ENCODE measurements at regions not wholly inside any gene's neighbourhood (a gene's known extent, or its start where the extent isn't known, plus 50 kb on each side); places are given as distances from the start of the nearest gene placed in this dataset.
"Not testable (repeated sequence)": the region's sequence is repeated elsewhere in the genome, so short reads cannot be mapped to it uniquely, and the experiment has no call there.

DNA sequence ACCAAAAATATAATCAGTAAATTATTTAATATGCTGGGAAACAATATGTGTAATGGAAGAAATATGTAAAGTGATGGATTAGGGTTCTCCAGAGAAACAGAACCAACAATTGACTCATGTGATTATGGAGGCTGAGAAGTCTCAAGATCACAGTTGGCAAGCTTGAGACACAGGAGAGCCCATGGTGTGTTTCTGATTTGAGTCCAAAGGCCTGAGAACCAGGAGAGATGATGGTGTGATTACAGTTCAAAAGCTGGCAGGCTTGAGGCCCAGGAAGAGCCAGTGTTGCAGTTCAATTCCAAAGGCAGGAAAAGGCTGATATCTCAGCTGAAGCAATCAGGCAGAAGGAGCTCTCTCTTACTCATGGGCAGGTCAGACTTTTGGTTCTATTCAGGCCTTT lies 138.8 kb upstream of the NBPF11 start:
- Histone ChIP-seq H3K4me1 (ENCODE audit: control insufficient read depth in 2 of 2, insufficient read depth in 2 of 2, low read length in 1 of 2) (no peaks in the 10 kb centered on the region), H3K9me3 (ENCODE audit: control insufficient read depth in 2 of 2, insufficient read depth in 1 of 2, low read depth in 1 of 2, low read length in 1 of 2) (peaks cover 0 to 3% of the 10 kb centered on the region in 2 donors), H3K27me3 (ENCODE audit: control insufficient read depth in 1 of 2, insufficient read depth in 2 of 2, low read length in 2 of 2) (peaks cover 0 to 3% of the 10 kb centered on the region in 2 donors), H3K4me3 (ENCODE audit: low read depth in 1 of 2, low read length in 2 of 2) (no peak overlapping the region), H3K27ac (ENCODE audit: low read depth in 2 of 2, low read length in 1 of 2) (no peak overlapping the region), H3K36me3 (ENCODE audit: control insufficient read depth in 2 of 2, insufficient read depth in 2 of 2, low read length in 1 of 2) (no peaks in the 10 kb centered on the region)

DNA sequence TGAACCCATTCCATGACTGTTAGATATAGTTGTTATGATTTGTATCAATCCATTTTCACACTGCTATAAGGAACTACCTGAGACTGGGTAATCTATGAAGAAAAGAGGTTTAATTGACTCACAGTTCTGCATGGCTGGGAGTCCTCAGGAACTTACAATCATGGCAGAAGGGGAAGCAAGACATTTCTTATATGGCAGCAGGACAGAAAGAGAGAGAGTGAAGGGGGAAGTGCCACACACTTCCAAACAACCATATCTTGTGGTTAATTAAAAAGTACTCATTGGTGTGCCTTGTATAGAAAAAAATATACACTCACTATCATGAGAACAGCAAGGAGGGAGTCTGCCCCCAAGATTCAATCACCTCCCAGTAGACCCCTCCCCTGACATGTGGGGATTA lies 137.6 kb upstream of the NBPF11 start:
- peaks cover 0 to 3% of the 10 kb centered on the region in 2 donors for H3K27me3 ChIP-seq (ENCODE audit: control insufficient read depth in 1 of 2, insufficient read depth in 2 of 2, low read length in 2 of 2)
- H3K4me3 ChIP-seq (ENCODE audit: low read depth in 1 of 2, low read length in 2 of 2) = no peak overlapping the region
- H3K27ac ChIP-seq (ENCODE audit: low read depth in 2 of 2, low read length in 1 of 2) = no peak overlapping the region
- no peaks in the 10 kb centered on the region for H3K36me3 ChIP-seq (ENCODE audit: control insufficient read depth in 2 of 2, insufficient read depth in 2 of 2, low read length in 1 of 2)
- peaks cover 0 to 3% of the 10 kb centered on the region in 2 donors for H3K9me3 ChIP-seq (ENCODE audit: control insufficient read depth in 2 of 2, insufficient read depth in 1 of 2, low read depth in 1 of 2, low read length in 1 of 2)
- H3K4me1 ChIP-seq (ENCODE audit: control insufficient read depth in 2 of 2, insufficient read depth in 2 of 2, low read length in 1 of 2) = no peaks in the 10 kb centered on the region

DNA sequence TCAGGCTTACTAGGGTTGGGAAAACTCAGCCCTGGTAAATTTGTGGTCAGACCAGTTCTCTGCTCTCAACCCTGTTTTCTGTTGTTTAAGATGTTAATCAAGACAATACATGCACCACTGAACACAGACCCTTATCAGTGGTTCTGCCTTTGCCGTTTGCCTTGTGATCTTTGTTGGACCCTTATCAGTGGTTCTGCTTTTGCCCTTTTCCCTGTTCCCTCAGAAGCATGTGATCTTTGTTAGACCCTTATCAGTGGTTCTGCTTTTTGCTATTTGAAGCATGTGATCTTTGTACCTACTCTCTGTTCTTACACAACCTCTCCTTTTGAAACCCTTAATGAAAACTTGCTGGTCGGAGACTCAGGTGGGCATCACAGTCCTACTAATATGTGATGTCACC lies 133.9 kb upstream of the NBPF11 start:
- not testable (repeated sequence) for H3K27ac ChIP-seq (ENCODE audit: low read depth in 2 of 2, low read length in 1 of 2); H3K27me3 ChIP-seq (ENCODE audit: control insufficient read depth in 1 of 2, insufficient read depth in 2 of 2, low read length in 2 of 2); H3K4me3 ChIP-seq (ENCODE audit: low read depth in 1 of 2, low read length in 2 of 2); H3K4me1 ChIP-seq (ENCODE audit: control insufficient read depth in 2 of 2, insufficient read depth in 2 of 2, low read length in 1 of 2); H3K9me3 ChIP-seq (ENCODE audit: control insufficient read depth in 2 of 2, insufficient read depth in 1 of 2, low read depth in 1 of 2, low read length in 1 of 2); H3K36me3 ChIP-seq (ENCODE audit: control insufficient read depth in 2 of 2, insufficient read depth in 2 of 2, low read length in 1 of 2)
- 51 to 52% methylated on average over 2 of the region's 2 CpGs for WGBS, 2 donors

DNA sequence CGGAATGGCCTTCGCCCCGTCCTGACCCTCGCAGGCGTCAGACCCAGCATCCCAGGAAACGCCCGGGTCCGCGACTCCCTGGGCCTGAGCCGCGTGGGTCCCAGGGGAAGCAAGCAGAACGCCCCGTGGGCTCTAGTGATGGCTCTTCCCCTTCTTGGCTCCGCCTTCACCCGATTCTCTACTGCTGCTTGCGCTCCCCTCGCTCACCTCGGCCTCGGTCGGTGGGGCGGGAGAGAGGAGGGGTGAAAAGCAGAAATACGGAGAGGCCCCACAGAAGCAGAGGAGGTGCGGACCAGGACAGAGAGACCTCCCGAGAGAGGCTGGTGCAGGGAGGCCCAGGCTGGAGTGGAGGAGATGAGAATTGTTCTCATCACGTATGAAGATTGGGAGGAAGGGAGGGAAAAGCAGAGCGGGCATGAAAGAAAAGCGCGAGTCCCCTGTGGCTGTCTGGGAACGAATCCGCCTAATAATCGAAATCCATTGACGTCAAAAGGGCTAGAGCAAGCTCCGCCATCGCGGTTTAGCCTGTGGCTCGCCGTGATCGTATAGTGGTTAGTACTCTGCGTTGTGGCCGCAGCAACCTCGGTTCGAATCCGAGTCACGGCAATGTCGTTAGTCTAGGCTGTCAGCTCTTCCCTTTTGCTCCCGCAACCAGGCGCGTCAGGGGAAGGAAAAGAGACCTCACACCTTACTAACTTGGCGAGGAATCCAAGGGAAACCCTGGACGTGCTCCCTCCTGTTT lies 128.9 kb upstream of the NBPF11 start:
- not testable (repeated sequence) for H3K27me3 ChIP-seq (ENCODE audit: control insufficient read depth in 1 of 2, insufficient read depth in 2 of 2, low read length in 2 of 2); H3K9me3 ChIP-seq (ENCODE audit: control insufficient read depth in 2 of 2, insufficient read depth in 1 of 2, low read depth in 1 of 2, low read length in 1 of 2); H3K36me3 ChIP-seq (ENCODE audit: control insufficient read depth in 2 of 2, insufficient read depth in 2 of 2, low read length in 1 of 2); H3K4me1 ChIP-seq (ENCODE audit: control insufficient read depth in 2 of 2, insufficient read depth in 2 of 2, low read length in 1 of 2); H3K27ac ChIP-seq (ENCODE audit: low read depth in 2 of 2, low read length in 1 of 2)
- no CpG with 5 or more reads among the region's 50 CpGs for WGBS, 2 donors
- H3K4me3 ChIP-seq (ENCODE audit: low read depth in 1 of 2, low read length in 2 of 2) = peak overlapping the region; percentile 33 to 39

DNA sequence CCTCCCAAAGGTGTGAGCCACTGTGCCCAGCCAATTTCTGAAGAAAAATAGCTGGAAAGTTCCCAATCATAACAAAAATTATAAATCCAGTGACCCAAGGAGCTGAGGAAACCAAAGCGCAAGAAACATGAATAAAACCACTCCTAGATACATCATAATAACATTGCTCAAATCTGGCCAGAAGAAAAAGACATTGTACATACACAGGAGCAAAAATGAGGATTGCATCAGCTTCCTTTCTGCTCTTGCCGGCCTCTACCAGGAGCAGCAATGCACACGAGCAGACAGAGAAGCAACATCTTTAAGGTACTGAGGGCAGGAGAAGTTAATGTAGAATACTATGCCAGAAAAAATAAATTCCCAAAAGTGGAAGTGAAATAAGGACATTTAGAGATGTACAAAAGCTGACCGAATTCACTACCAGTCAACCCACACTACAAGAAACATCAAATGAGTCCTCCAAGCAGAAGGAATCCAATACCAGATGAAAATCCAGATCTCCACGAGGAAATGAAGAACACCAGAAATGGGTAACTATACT lies 127.0 kb upstream of the NBPF11 start:
- H3K27me3 ChIP-seq (ENCODE audit: control insufficient read depth in 1 of 2, insufficient read depth in 2 of 2, low read length in 2 of 2); H3K4me1 ChIP-seq (ENCODE audit: control insufficient read depth in 2 of 2, insufficient read depth in 2 of 2, low read length in 1 of 2); H3K4me3 ChIP-seq (ENCODE audit: low read depth in 1 of 2, low read length in 2 of 2); H3K36me3 ChIP-seq (ENCODE audit: control insufficient read depth in 2 of 2, insufficient read depth in 2 of 2, low read length in 1 of 2); H3K27ac ChIP-seq (ENCODE audit: low read depth in 2 of 2, low read length in 1 of 2); H3K9me3 ChIP-seq (ENCODE audit: control insufficient read depth in 2 of 2, insufficient read depth in 1 of 2, low read depth in 1 of 2, low read length in 1 of 2): not testable (repeated sequence)
- WGBS, 2 donors = 78 to 88% methylated on average over 5 of the region's 5 CpGs

DNA sequence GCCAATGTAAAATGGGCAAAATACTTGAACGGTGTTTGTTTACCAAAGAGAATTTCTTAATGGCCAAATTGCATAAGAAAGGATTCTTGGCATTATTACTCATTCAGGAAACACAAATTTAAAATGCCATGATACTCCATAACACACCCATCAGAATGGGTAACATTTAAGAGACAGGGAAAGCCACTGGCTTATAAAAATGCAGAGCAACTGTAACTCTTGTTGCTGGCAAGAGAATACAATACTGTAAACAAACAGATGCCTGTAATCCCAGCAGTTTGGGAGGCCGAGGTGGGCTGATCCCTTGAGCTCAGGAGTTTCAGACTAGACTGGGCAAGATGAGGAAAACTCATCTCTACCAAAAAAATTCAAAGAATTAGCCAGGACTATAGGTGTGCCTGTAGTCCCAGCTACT lies 125.8 kb upstream of the NBPF11 start:
- H3K4me3 ChIP-seq (ENCODE audit: low read depth in 1 of 2, low read length in 2 of 2); H3K27me3 ChIP-seq (ENCODE audit: control insufficient read depth in 1 of 2, insufficient read depth in 2 of 2, low read length in 2 of 2); H3K4me1 ChIP-seq (ENCODE audit: control insufficient read depth in 2 of 2, insufficient read depth in 2 of 2, low read length in 1 of 2); H3K9me3 ChIP-seq (ENCODE audit: control insufficient read depth in 2 of 2, insufficient read depth in 1 of 2, low read depth in 1 of 2, low read length in 1 of 2); H3K36me3 ChIP-seq (ENCODE audit: control insufficient read depth in 2 of 2, insufficient read depth in 2 of 2, low read length in 1 of 2): not testable (repeated sequence)
- H3K27ac ChIP-seq (ENCODE audit: low read depth in 2 of 2, low read length in 1 of 2) = peak overlapping the region in 1 of 2 donors; percentile 8
- 18 to 29% methylated on average over 2 of the region's 2 CpGs for WGBS, 2 donors

DNA sequence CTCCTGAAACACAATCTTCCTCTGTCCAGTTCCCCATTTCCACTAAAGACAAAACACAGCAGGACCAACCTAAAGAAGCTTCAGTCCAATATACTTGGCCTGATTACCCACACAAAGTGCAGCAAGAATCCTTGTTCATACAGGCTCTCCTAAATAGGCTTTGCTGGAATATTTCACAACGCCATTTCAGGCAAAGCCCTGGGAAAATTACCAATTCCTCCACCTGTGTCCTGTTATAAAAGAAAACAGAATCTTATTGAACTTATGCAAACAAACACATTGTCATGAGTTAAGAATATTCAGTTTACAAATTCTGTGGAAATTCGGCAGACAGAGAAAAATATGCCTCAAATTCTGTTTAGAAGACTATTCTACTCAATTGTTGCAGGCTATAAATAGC lies 115.0 kb upstream of the NBPF11 start:
- H3K9me3 ChIP-seq (ENCODE audit: control insufficient read depth in 2 of 2, insufficient read depth in 1 of 2, low read depth in 1 of 2, low read length in 1 of 2); H3K4me1 ChIP-seq (ENCODE audit: control insufficient read depth in 2 of 2, insufficient read depth in 2 of 2, low read length in 1 of 2); H3K4me3 ChIP-seq (ENCODE audit: low read depth in 1 of 2, low read length in 2 of 2); H3K27ac ChIP-seq (ENCODE audit: low read depth in 2 of 2, low read length in 1 of 2); H3K27me3 ChIP-seq (ENCODE audit: control insufficient read depth in 1 of 2, insufficient read depth in 2 of 2, low read length in 2 of 2); H3K36me3 ChIP-seq (ENCODE audit: control insufficient read depth in 2 of 2, insufficient read depth in 2 of 2, low read length in 1 of 2): not testable (repeated sequence)
- 60 to 73% methylated on average over 2 of the region's 2 CpGs for WGBS, 2 donors

DNA sequence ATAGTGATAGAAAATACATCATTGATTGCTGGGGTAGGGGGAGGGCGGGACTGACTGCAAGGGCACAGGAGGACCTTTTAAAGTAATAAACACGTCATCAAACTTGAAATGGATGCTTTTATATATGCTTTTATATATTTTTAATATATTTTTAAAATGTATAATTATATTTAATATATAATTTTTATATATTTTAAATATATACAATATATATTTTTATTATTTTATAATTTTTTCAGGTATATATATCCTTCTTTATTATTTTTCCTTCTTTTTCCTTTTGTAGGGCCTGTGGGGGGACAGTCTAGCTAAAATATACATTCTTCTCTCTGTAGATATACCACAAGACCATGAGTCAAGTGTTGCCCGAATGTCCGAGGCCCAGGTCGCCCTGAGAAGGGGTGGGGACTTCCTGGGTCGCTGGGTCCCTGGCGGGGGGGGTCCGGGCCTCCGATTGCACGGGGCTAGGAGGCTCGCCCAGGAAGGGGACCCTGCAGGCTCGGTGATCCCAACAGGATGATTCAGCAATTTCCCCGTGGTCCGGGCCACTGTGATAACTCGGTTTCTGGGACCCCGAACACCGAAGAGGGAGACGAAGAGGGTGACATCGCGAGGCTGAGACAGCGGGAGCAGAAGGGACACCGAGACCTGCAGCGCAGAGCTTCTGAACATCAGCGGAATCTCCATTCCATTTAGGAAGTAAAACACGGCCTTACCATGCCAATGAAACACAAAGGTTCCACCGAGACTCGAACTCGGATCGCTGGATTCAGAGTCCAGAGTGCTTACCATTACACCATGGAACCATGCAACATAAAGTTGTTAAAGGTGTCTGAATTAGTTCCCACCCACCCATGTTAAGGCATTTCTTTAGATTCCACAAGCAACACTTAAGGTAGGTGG lies 112.5 kb upstream of the NBPF11 start:
- H3K27ac ChIP-seq (ENCODE audit: low read depth in 2 of 2, low read length in 1 of 2) = peak overlapping the region in 1 of 2 donors; percentile 97

DNA sequence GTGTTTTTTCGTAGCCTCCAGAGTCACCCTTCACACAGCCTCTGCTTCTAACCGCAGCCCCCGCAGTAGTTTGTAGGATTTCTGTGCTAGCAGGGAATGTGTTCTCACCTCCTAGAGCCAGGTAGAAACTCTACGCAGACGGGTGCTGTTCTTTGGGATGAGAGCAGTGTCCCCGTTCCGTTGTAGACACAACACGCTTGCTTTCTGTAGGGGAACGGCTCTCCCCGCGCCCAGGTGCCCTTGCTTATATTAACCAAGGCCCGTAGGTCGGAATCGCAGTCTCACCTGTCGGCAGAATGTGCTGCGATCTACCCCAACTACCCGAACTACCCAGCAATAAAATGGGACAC lies 111.8 kb upstream of the NBPF11 start:
- no peaks in the 10 kb centered on the region for H3K27me3 ChIP-seq (ENCODE audit: control insufficient read depth in 1 of 2, insufficient read depth in 2 of 2, low read length in 2 of 2)
- WGBS, 2 donors = 3 to 4% methylated on average over 17 of the region's 17 CpGs
- no peaks in the 10 kb centered on the region for H3K36me3 ChIP-seq (ENCODE audit: control insufficient read depth in 2 of 2, insufficient read depth in 2 of 2, low read length in 1 of 2)
- no peaks in the 10 kb centered on the region for H3K9me3 ChIP-seq (ENCODE audit: control insufficient read depth in 2 of 2, insufficient read depth in 1 of 2, low read depth in 1 of 2, low read length in 1 of 2)
- H3K27ac ChIP-seq (ENCODE audit: low read depth in 2 of 2, low read length in 1 of 2) = peak overlapping the region; percentile 73 to 97
- H3K4me3 ChIP-seq (ENCODE audit: low read depth in 1 of 2, low read length in 2 of 2) = peak overlapping the region; percentile 68 to 69
- peaks cover 0 to 3% of the 10 kb centered on the region in 2 donors for H3K4me1 ChIP-seq (ENCODE audit: control insufficient read depth in 2 of 2, insufficient read depth in 2 of 2, low read length in 1 of 2)

More for the DNA sequence above, 112.5 kb upstream of the NBPF11 start:
- no peaks in the 10 kb centered on the region for H3K36me3 ChIP-seq (ENCODE audit: control insufficient read depth in 2 of 2, insufficient read depth in 2 of 2, low read length in 1 of 2)
- no peaks in the 10 kb centered on the region for H3K27me3 ChIP-seq (ENCODE audit: control insufficient read depth in 1 of 2, insufficient read depth in 2 of 2, low read length in 2 of 2)
- H3K9me3 ChIP-seq (ENCODE audit: control insufficient read depth in 2 of 2, insufficient read depth in 1 of 2, low read depth in 1 of 2, low read length in 1 of 2) = no peaks in the 10 kb centered on the region
- H3K4me3 ChIP-seq (ENCODE audit: low read depth in 1 of 2, low read length in 2 of 2) = peak overlapping the region in 1 of 2 donors; percentile 68
- peaks cover 0 to 3% of the 10 kb centered on the region in 2 donors for H3K4me1 ChIP-seq (ENCODE audit: control insufficient read depth in 2 of 2, insufficient read depth in 2 of 2, low read length in 1 of 2)
- 37 to 39% methylated on average over 29 of the region's 29 CpGs for WGBS, 2 donors
